Astrocyte (in vitro differentiated cells and primary cell): ENCODE measurements at regions not wholly inside any gene's neighbourhood (a gene's known extent, or its start where the extent isn't known, plus 50 kb on each side); places are given as distances from the start of the nearest gene placed in this dataset.

Source experiments
- CTCF ChIP-seq: IDR thresholded peaks from 2 replicates; pipeline ENCODE4 v1.5.1; 2011; ENCODE audit warnings: low read depth, mild to moderate bottlenecking, inconsistent platforms, low read length, moderate library complexity; ENCODE audit not compliant: insufficient read depth
- EZH2 ChIP-seq: IDR thresholded peaks from 2 replicates; pipeline ENCODE4 v1.6.1; 2012; ENCODE audit warnings: mild to moderate bottlenecking, low read length, inconsistent platforms; ENCODE audit not compliant: insufficient read depth

GRCh38 chr5:53739111-53739510, 178.7 kb downstream of the NDUFS4 start:
- TF ChIP-seq CTCF = no peak
- TF ChIP-seq EZH2 = no peak
